ENCODE measurements at regions not wholly inside any gene's neighbourhood (a gene's known extent, or its start where the extent isn't known, plus 50 kb on each side); places are given as distances from the start of the nearest gene placed in this dataset.

DNA sequence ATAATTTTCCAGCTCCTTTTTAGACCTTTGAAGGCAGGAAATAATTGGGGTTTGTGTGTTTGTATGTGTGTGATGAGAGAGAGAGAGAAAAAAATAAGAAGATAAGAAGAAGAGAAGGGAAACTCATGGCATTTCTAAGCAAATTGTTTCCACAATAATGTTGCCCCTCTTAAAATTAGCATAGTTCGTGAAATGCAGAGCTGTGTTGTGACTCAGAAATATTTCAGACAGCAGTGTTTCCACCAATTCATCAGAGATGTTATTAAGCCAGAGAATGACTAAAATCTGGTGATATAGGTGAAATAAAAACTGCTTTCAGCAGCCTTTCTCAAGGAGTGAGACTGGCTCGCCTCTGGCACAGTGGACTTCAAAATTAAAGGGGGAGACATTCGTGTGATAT is 65.9 kb upstream of the ARHGAP5 start:
- H2AK5ac ChIP-seq (ENCODE audit: low read depth, low read length), result no peak overlapping the region
- ChIA-PET CTCF (ENCODE audit: partially characterized antibody) (interaction anchor here (0.8 to 1.9 kb wide), 3 partner anchors 18 to 85 kb away, joined by 3 to 7 read pairs (median 4); no protein-coding TSS in a partner anchor), POLR2A (ENCODE audit: partially characterized antibody) (no interaction called here)
- no peaks in the 10 kb centered on the region for H3K36me3 ChIP-seq (ENCODE audit: control insufficient read depth in 2 of 4, insufficient read depth in 4 of 4, low read length in 3 of 4)
- no peak overlapping the region for H2BK120ac ChIP-seq (replicated peaks; ENCODE audit: low read depth, low read length)
- no peak overlapping the region for H2BK5ac ChIP-seq (ENCODE audit: low read depth, low read length)
- H3K9me3 ChIP-seq (ENCODE audit: insufficient read depth in 2 of 2, low read depth in 1 of 2, low read length in 1 of 2), result no peaks in the 10 kb centered on the region
- H4K20me1 ChIP-seq (replicated peaks in 1 of 2; ENCODE audit: control insufficient read depth in 1 of 2, insufficient read depth in 2 of 2, low read length in 2 of 2), result no peaks in the 10 kb centered on the region
- 89% methylated on average over 3 of the region's 3 CpGs; no CpG with 5 or more reads in 1 of the 2 experiments for WGBS, 2 experiments (ENCODE audit: extremely low coverage in 1 of 2, insufficient coverage in 1 of 2, insufficient read length in 1 of 2, insufficient replicate concordance in 2 of 2, low coverage in 1 of 2, low lambda C conversion rate in 2 of 2, missing lambda C conversion rate in 1 of 2)
- no peak overlapping the region for H3K14ac ChIP-seq (ENCODE audit: insufficient read length)
- no peak overlapping the region for H4K5ac ChIP-seq (ENCODE audit: insufficient read length, low read depth, low read length)
- no peak overlapping the region for H4K91ac ChIP-seq (replicated peaks; ENCODE audit: insufficient read length, low read length)
- H3K4ac ChIP-seq (replicated peaks; ENCODE audit: insufficient read length, low read depth, low read length), result no peak overlapping the region
- no peak overlapping the region for H3K27ac ChIP-seq (ENCODE audit: low read depth, low read length)
- H2AFZ ChIP-seq (ENCODE audit: low read length), result peak overlapping the region; percentile 40; the same call in 1 of the 2 replicates
- H3K79me1 ChIP-seq (ENCODE audit: low read depth, low read length), result no peaks in the 10 kb centered on the region
- H3K18ac ChIP-seq (ENCODE audit: extremely low read depth, low read length), result no peak overlapping the region
- no peak for FAIRE-seq
- no peak overlapping the region for H2BK20ac ChIP-seq (ENCODE audit: low read length)
- no peak overlapping the region for H4K8ac ChIP-seq (ENCODE audit: extremely low read depth, insufficient read depth, low read length)
- no peak overlapping the region for H3K4me3 ChIP-seq (ENCODE audit: extremely low read depth in 1 of 4, insufficient read depth in 2 of 4, low read depth in 3 of 4, low read length in 4 of 4)
- no peak overlapping the region for H2BK15ac ChIP-seq (ENCODE audit: low read length)
- H3K27me3 ChIP-seq (replicated peaks in 1 of 4; ENCODE audit: control insufficient read depth in 3 of 4, extremely low read depth in 1 of 4, insufficient read depth in 3 of 4, low read length in 3 of 4), result no peaks in the 10 kb centered on the region; a peak in 1 of 7 replicates
- no peak overlapping the region for H2BK12ac ChIP-seq (ENCODE audit: low read depth, low read length)
- no peak overlapping the region for H3K9ac ChIP-seq (replicated peaks in 1 of 4; ENCODE audit: extremely low read depth in 1 of 4, low read depth in 3 of 4, low read length in 3 of 4)
- H3K4me1 ChIP-seq (replicated peaks in 1 of 4; ENCODE audit: control insufficient read depth in 3 of 4, insufficient read depth in 4 of 4, low read length in 3 of 4), result peaks cover 0 to 3% (median 0%) of the 10 kb centered on the region in 4 experiments; a peak in 1 of 7 replicates
- no peak overlapping the region for H3K56ac ChIP-seq (replicated peaks; ENCODE audit: insufficient read length, low read depth, low read length)
- no peak for DNase-seq (ENCODE audit: low read depth in 1 of 2, low spot score in 2 of 2)
- no peak overlapping the region for H3K23ac ChIP-seq (ENCODE audit: insufficient read length)
- no peak overlapping the region for H3K4me2 ChIP-seq (ENCODE audit: insufficient read depth in 1 of 2, low read depth in 2 of 2, low read length in 2 of 2)
- H3K79me2 ChIP-seq (ENCODE audit: control insufficient read depth in 1 of 2, insufficient read depth in 2 of 2, low read length in 2 of 2), result no peaks in the 10 kb centered on the region
- no peaks in the 10 kb centered on the region; the same call in 1 of the 2 replicates for H3K23me2 ChIP-seq (ENCODE audit: low read depth, low read length)
- TF ChIP-seq CREB1 (IDR thresholded peaks at IDR 0.05) (no peak), NRF1 (IDR thresholded peaks at IDR 0.05; ENCODE audit: low read depth, low read length) (no peak), EGR1 (IDR thresholded peaks at IDR 0.05; ENCODE audit: borderline replicate concordance, low read depth, low read length) (no peak), JUND (IDR thresholded peaks at IDR 0.05; ENCODE audit: low read length) (no peak), CHD1 (IDR thresholded peaks at IDR 0.05; ENCODE audit: low read depth, low read length) (no peak), RAD21 (IDR thresholded peaks at IDR 0.05 in 1 of 2, conservative IDR thresholded peaks at IDR 0.05 in 1 of 2; ENCODE audit: low read depth in 2 of 2, low read length in 2 of 2) (no peak)

All from H1 (cell line).